HG02588 (cell line): ENCODE measurements at regions not wholly inside any gene's neighbourhood (a gene's known extent, or its start where the extent isn't known, plus 50 kb on each side); places are given as distances from the start of the nearest gene placed in this dataset.

ENCODE experiments used
- ATAC-seq: cut with Tn5 transposase; IDR thresholded peaks from one replicate; pipeline ENCODE4 v1.9.1; 2021; ENCODE audit warnings: mild to moderate bottlenecking, moderate library complexity; ENCODE audit not compliant: unreplicated experiment

DNA sequence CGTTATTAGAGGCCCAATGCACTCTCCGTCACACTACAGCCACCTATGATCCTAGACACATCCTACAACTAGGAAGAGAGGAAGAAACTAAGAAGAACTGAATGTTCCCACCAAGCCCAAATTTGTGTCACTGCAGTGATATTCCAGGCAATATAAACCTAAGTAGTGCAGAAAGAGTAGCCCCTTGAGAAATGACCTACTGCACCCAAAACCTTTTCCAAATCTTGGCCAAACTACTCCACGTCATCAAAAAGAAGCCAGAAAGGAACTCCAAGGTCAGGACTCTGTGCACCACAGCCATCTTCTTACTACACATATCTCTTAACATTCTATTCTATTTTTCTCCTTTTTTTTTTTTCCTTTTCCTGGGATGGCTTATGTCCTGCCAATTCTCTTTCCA is 60.2 kb downstream of the ADAMTS1 start:
- ATAC-seq = no peak

- no peak for ATAC-seq
Measured at GRCh38 chr21:26783466-26784195, 61.6 kb downstream of the ADAMTS1 start.

DNA sequence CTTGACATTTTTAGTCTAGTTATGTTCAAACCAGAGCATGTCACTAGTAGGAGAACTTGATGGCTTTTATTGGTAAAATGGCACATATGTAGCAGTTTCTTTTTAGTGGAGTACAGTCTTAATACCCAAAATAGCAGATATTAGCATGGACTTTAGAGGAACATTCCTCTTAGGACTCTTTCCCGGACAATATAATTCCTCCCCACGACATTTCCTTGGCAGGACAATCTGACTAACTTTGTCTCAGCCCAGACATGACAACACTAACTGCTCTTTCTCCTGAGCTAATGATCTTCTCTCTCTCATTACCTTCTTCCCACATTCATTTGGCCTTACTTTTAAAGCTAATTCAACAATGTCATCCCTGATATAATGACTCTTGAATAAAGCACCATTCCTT is 62.5 kb downstream of the ADAMTS1 start:
- ATAC-seq = no peak

GRCh38 chr21:26782331-26782730 is 62.9 kb downstream of the ADAMTS1 start:
- no peak for ATAC-seq

DNA sequence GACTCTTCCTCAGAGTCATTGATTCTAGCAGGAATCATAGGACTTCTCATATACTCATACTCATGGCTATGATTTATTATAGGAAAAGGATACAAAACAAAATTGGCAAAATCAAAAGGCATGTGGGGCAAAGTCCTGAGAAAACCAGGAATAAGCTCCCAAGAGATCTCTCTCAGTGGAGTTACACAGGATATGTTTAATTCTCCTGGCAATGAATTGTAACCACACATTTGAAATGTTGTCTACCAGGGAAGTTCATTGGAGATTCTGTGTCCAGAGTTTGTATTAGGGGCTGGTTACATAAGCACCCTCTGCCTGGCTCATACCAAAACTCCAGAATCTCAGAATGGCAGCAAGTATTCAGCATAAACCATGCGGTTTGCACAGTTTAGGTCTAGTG is 63.9 kb downstream of the ADAMTS1 start:
- no peak for ATAC-seq

DNA sequence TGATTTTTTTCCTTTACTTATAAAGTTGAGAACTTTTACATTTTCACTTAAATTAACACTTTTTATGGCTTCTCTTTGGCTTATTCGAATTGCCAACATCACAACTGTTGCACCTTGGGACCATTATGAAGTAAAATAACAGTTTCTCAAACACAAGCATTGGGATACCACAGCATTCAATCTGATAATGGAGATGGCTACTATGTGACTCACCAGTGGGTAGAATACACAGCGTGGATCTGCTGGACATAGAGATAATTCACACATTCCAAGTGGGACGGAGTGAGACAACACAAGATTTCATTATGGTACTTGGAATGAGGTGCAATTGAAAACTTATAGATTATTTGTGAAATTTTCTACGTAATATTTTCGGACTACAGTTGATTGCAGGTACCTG is 68.0 kb downstream of the ADAMTS1 start:
- no peak for ATAC-seq

- ATAC-seq = no peak
Measured at GRCh38 chr21:26776310-26777021, 68.7 kb downstream of the ADAMTS1 start.

GRCh38 chr21:26773058-26773457 is 72.2 kb downstream of the ADAMTS1 start:
- ATAC-seq = no peak

GRCh38 chr21:26769613-26770188 is 75.5 kb downstream of the ADAMTS1 start:
- ATAC-seq = no peak

- ATAC-seq = no peak
Measured at GRCh38 chr21:26766826-26767325, 78.3 kb downstream of the ADAMTS1 start.

DNA sequence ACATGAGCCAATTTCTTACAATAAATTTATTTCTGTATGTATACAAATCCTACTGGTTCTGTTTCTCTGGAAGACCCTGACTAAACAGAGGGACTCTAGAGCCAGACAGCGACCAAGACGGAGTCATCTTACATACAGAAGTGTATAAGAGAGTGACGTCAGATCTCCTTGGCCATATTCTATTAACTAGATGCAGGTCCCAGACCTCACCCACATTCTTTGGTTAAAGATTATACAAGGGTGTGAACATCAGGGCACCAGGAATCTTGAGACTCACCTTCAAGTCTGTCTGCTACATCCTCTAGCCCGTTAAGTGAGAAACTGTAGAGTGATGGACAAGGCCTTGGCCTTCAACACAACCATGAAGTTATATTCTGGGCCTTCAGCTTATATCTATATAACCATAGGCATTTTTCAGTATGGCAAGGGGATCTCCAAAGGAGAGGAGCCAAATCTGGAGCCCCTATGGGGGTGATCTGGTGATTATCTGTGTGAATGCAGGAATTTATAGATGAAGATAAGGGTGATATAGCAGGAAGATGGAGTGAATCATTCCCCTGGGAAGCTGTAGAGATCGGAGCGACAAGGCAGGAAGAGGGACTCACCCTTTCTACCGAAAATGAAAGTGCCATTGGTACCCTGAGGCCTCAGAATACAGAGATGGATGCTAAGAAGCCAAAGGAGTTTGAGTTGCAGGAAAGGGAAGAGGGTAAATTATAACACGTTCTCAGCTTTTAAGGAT is 83.9 kb downstream of the ADAMTS1 start:
- no peak for ATAC-seq

GRCh38 chr21:26759731-26760130 is 85.5 kb downstream of the ADAMTS1 start:
- ATAC-seq = no peak

- ATAC-seq = no peak
Measured at GRCh38 chr21:26758083-26758880, 86.9 kb downstream of the ADAMTS1 start.

DNA sequence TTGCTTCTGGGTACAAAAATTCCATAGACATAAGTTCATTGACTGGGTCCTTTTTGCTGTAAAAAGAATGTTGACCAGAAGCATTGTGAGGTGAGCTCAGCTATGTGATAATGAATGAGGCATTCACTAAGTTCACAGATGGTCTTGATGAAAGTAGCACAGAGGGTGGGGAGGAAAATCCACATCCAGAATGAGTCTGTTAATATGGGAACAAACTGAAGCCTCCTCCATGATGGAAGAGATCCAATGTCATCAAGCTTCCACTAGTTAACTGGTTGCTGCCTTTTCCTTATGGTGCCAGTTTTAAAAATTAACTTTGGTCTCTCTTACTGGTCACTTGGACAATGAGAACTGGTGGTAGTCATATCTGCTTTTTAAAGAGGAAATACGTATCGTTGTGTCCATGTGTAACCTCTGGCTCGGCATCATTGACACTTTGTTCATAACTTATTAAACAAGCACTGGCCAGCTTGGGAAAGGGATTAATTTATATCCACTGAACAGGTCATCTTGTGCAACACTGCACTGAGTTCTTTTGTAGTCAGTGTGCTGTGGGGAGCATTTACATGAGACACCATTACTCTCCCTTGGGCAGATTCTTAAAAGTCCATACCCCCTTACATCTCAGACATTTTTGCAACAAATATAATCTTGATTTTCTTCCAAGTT is 88.6 kb downstream of the ADAMTS1 start:
- no peak for ATAC-seq

DNA sequence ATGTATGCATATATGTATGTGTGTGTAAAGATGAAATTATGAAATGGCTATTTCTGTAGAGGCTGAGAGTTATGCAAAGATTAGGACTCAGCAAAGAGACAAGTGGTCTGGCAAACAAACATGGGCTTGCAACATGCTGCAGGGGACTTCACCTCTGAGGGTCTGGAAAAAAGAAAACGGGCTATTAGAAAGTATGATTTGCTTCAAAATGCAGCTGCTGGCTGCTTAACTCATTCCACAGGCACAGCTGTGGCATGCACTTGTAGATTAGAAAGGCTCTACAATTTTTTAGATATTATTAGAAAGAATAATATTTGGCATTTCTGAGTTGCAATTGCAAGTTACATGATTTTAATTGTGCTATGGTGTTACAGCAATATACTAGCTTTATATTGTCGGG is 90.4 kb downstream of the ADAMTS1 start:
- ATAC-seq = no peak

DNA sequence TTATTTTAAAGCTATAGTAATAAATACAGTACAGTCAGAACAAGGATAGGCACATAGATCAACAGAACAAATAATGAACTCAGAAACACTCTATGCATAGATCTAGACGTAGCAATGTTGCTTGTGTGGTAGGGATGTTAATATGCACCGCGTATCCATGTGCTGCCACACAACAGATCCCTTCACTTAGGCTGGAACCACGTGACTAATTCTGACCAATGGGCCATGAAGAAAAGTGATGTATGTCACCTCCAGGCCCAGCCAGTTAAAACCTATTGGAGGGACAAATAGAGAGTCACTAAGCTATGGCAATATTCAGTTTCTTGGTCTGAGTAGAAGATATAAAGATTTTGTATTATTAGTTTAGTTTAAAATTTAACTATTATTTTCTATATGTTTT is 91.4 kb downstream of the ADAMTS1 start:
- ATAC-seq = no peak

DNA sequence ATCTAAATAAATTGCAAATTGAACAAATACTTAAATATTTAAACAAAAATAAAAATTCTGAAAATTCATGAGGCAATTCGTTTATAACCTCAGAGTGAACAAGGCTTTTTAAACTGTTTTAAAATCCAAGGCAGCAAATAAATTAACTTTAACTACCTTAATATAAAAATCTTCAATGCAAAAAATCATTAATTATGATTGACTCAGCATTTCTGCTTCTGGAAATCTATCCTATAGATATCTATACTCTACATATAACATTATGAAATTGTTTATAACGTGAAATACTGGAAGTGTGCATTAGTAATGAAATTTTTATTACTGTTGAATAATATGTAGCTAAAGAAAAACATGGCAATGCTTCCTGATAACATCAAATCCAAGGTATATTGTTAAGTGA is 92.4 kb downstream of the ADAMTS1 start:
- ATAC-seq = no peak

- no peak for ATAC-seq
Measured at GRCh38 chr21:26751305-26751704, 93.9 kb downstream of the ADAMTS1 start.

- no peak for ATAC-seq
Measured at GRCh38 chr21:26748066-26748465, 97.1 kb downstream of the ADAMTS1 start.

GRCh38 chr21:26747216-26747615 is 98.0 kb downstream of the ADAMTS1 start:
- no peak for ATAC-seq
